CD4-positive, alpha-beta memory T cell (primary cell): ENCODE measurements at regions not wholly inside any gene's neighbourhood (a gene's known extent, or its start where the extent isn't known, plus 50 kb on each side); places are given as distances from the start of the nearest gene placed in this dataset.

ENCODE experiments used
- CTCF ChIA-PET: fragments of 350-600 bp; sonication (Branson Sonifier 250); formaldehyde crosslinking; loops from one replicate; lab custom pipeline; 2021; ENCODE audit warnings: inconsistent platforms; ENCODE audit not compliant: partially characterized antibody; lab: Charles Lee
- POLR2A ChIA-PET: fragments of 350-600 bp; sonication (Branson Sonifier 250); formaldehyde crosslinking; loops from one replicate; lab custom pipeline; 2021; ENCODE audit not compliant: partially characterized antibody; lab: Charles Lee
- DNase-seq, 5 donors: peaks; one replicate each; pipeline versions ENCODE4 v3.0.0 to v3.0.0-alpha.2; 2020 to 2022; ENCODE audit warnings: mixed read lengths in 1 of 5
- H3K27ac ChIP-seq: one replicate; pipeline ENCODE4 v1.7.0; 2013; ENCODE audit warnings: low read depth, low read length
- H3K27me3 ChIP-seq: 2 replicates; pipeline ENCODE4 v1.7.0; 2013; ENCODE audit warnings: mild to moderate bottlenecking, low read length, moderate library complexity; ENCODE audit not compliant: insufficient read depth
- H3K36me3 ChIP-seq: 2 replicates; pipeline ENCODE4 v1.7.0; 2013; ENCODE audit warnings: mild to moderate bottlenecking, low read length, moderate library complexity; ENCODE audit not compliant: insufficient read depth
- H3K4me1 ChIP-seq: 2 replicates; pipeline ENCODE4 v1.7.0; 2013; ENCODE audit warnings: mild to moderate bottlenecking, low read length, moderate library complexity; ENCODE audit not compliant: insufficient read depth
- H3K4me3 ChIP-seq, 2 donors: one replicate each; pipeline ENCODE4 v1.7.0; 2013; ENCODE audit warnings: low read length in 2 of 2, mild to moderate bottlenecking in 1 of 2
- H3K9me3 ChIP-seq, 2 donors: one replicate each; pipeline ENCODE4 v1.7.0; 2013; ENCODE audit warnings: low read length in 2 of 2, control low read depth in 1 of 2; ENCODE audit not compliant: control insufficient read depth in 1 of 2
- H3K27ac Mint-ChIP-seq, 7 donors: one replicate each; pipeline ENCODE4 v1.8.0; 2020 to 2021; ENCODE audit warnings: mixed read lengths in 7 of 7, mild to moderate bottlenecking in 6 of 7, inconsistent platforms in 3 of 7, moderate library complexity in 3 of 7
- H3K27me3 Mint-ChIP-seq, 2 donors: one replicate each; pipeline ENCODE4 v1.8.0; 2020 to 2021; ENCODE audit warnings: mixed read lengths in 2 of 2
- H3K36me3 Mint-ChIP-seq, 2 donors: one replicate each; pipeline ENCODE4 v1.8.0; 2020 to 2021; ENCODE audit warnings: mixed read lengths in 2 of 2, inconsistent platforms in 1 of 2, mild to moderate bottlenecking in 1 of 2
- H3K4me1 Mint-ChIP-seq, 4 donors: one replicate each; pipeline ENCODE4 v1.8.0; 2020 to 2021; ENCODE audit warnings: mixed read lengths in 4 of 4, mild to moderate bottlenecking in 1 of 4
- H3K4me3 Mint-ChIP-seq, 8 donors: one replicate each; pipeline ENCODE4 v1.8.0; 2020 to 2021; ENCODE audit warnings: mixed read lengths in 8 of 8, mild to moderate bottlenecking in 7 of 8, moderate library complexity in 6 of 8, inconsistent platforms in 3 of 8
- H3K9me3 Mint-ChIP-seq, 8 donors: one replicate each; pipeline ENCODE4 v1.8.0; 2020 to 2021; ENCODE audit warnings: mixed read lengths in 8 of 8, mild to moderate bottlenecking in 5 of 8, inconsistent platforms in 3 of 8, moderate library complexity in 1 of 8
- intact Hi-C: fragments of 100-400 bp; cut with micrococcal nuclease; formaldehyde crosslinking; loops from one replicate; pipeline ENCODE4 v1.15.1; 2023

DNA sequence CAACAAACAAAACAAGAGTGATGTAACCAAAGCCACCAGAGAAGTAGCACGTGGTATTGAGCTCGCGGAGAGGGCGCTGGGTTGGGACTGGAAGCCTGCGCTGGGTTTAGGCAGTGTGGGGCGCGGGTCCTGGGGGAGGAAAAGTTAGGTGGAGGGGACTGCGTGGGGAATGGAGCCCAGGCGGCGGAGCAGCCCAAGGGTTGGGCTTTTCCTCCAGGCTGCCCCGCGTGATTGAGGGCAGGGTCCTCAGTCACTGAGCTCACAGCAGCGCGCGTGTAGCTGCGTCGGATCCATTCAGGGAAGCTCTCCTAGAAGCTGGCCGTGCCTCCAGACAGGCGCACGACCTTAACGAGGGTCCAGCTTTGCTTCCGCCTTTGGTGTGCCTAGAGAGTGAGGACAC, 357.4 kb downstream of the GALR1 start:
- Mint-ChIP-seq H3K4me3 (no peak overlapping the region), H3K27me3 (peaks cover 0 to 3% of the 10 kb centered on the region in 2 donors), H3K4me1 (no peaks in the 10 kb centered on the region), H3K36me3 (no peaks in the 10 kb centered on the region), H3K27ac (no peak overlapping the region), H3K9me3 (peaks cover 0 to 2% (median 0%) of the 10 kb centered on the region in 8 donors)
- Histone ChIP-seq H3K4me3 (no peak overlapping the region), H3K27ac (no peak overlapping the region), H3K4me1 (no peaks in the 10 kb centered on the region), H3K9me3 (no peaks in the 10 kb centered on the region), H3K36me3 (no peaks in the 10 kb centered on the region), H3K27me3 (no peaks in the 10 kb centered on the region)
- no peak for DNase-seq
- ChIA-PET CTCF (no interaction called here), POLR2A (no interaction called here)
- intact Hi-C loops = no loop called here

DNA sequence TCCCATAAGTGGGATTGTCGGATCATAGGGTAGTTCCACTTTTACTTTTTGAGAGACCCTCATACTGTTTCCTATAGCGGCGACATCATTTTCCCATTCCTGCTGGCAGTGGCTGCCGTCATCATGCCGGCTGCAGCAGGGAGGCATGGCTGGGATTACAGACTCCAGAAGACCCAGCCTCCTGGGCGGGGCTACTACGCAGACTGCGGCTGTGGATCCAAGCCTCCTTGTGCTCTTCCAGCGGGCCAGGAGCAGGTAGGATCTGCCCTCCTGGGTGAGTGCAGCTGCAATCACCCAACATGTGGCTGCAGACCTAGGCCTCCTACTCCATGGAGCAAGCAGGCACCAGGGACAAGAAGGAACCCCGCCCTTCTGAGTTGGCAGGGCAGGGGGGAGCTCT, 359.2 kb downstream of the GALR1 start:
- H3K36me3 Mint-ChIP-seq = no peaks in the 10 kb centered on the region
- no peak overlapping the region for H3K4me3 Mint-ChIP-seq
- Histone ChIP-seq H3K4me3 (no peak overlapping the region), H3K4me1 (no peaks in the 10 kb centered on the region), H3K27me3 (no peaks in the 10 kb centered on the region), H3K36me3 (no peaks in the 10 kb centered on the region), H3K27ac (no peak overlapping the region), H3K9me3 (no peaks in the 10 kb centered on the region)
- ChIA-PET CTCF (no interaction called here), POLR2A (no interaction called here)
- intact Hi-C loops = no loop called here
- DNase-seq = no peak
- H3K9me3 Mint-ChIP-seq = peaks cover 0 to 2% (median 0%) of the 10 kb centered on the region in 8 donors
- peaks cover 1 to 3% of the 10 kb centered on the region in 2 donors for H3K27me3 Mint-ChIP-seq
- no peaks in the 10 kb centered on the region for H3K4me1 Mint-ChIP-seq
- no peak overlapping the region for H3K27ac Mint-ChIP-seq

DNA sequence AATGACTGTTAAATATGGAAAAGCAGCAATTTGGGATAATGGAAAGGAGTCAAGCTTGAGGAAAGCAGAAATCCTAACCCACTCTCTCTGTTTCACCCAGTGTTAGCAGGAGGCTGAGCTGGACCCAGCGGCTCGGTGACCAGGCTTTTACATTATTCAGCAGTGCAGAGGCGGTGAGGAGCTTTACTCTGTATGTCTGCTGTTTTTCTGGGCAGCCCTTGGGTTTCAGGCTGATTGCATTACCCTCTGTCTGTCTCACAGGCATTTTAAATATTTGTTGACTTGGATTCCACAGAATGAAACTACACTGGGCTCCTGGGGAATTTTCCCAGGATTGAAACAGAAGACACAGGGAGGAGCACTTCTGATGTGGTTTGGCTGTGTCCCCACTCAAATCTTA, 368.0 kb downstream of the GALR1 start:
- intact Hi-C loops = no loop called here
- no peak for DNase-seq
- no peaks in the 10 kb centered on the region for H3K27me3 ChIP-seq
- H3K27me3 Mint-ChIP-seq = peaks cover 0 to 6% of the 10 kb centered on the region in 2 donors
- ChIA-PET POLR2A (no interaction called here), CTCF (no interaction called here)
- H3K36me3 ChIP-seq = no peaks in the 10 kb centered on the region
- H3K27ac ChIP-seq = no peak overlapping the region
- no peak overlapping the region for H3K27ac Mint-ChIP-seq
- H3K4me3 ChIP-seq = no peak overlapping the region
- H3K4me3 Mint-ChIP-seq = no peak overlapping the region
- H3K9me3 Mint-ChIP-seq = peaks cover 0 to 3% (median 0%) of the 10 kb centered on the region in 8 donors
- H3K36me3 Mint-ChIP-seq = no peaks in the 10 kb centered on the region
- H3K9me3 ChIP-seq = no peaks in the 10 kb centered on the region
- peaks cover 10% of the 10 kb centered on the region for H3K4me1 ChIP-seq
- peaks cover 6 to 13% (median 9%) of the 10 kb centered on the region in 4 donors for H3K4me1 Mint-ChIP-seq

DNA sequence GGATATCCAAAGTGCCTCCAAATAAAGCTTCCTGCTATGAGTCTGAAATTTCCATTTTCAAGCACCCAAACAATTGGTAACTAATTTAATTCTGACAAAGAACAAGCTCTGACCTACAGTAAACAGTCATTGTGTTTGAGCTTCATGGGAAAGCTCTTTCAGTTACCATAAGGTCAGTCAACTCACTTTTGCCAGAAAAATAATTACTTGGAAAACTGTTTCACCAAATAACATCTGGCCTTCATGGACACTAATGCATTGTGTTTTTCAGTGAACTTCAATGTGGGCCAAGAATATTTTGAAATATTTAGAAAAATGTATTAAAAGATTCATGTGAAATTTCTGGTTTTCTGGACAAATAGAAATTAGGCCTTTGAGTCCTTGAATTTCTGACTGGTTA, 369.9 kb downstream of the GALR1 start:
- no peaks in the 10 kb centered on the region for H3K27me3 ChIP-seq
- H3K9me3 Mint-ChIP-seq = no peaks in the 10 kb centered on the region
- CTCF ChIA-PET = interaction anchor here (1.4 kb wide), 1 partner anchor 618 kb away, joined by 3 read pairs; no protein-coding TSS in a partner anchor

DNA sequence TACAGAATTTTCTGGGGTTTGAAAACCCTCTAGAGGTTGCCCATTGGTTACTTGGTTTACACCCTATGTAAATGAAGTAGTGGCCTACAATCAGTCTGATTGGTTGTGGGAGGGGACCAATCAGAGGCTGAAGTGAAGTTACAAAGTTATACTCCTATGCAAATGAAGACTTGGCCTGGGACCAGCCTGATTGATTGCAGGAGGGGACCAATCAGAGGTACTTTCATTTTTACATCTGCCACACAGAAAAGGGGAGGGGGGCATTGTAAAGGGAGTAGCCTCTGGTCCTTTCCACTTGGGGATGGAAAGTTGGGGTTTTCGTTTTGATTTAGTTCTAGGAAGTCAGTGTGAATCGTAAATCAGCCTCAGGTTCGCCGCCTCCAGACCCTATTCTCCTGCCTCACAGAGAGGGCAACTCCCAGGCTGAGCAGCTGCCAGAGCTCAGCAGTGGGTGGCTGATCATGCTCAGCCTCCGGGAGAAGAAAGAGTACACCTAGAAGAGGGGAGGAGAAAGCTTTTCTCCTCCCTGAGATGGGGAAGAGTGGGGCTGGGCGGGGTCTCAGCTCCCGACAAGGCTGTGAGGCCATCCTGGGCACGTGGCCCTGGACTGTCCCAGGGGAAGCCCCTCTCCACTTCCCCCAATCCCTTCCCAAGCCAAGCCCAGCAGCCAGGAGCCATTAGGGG, 372.5 kb downstream of the GALR1 start:
- H3K9me3 ChIP-seq = no peaks in the 10 kb centered on the region
- no peaks in the 10 kb centered on the region for H3K36me3 ChIP-seq
- peaks cover 10% of the 10 kb centered on the region for H3K4me1 ChIP-seq
- H3K27ac ChIP-seq = no peak overlapping the region
- ChIA-PET CTCF (no interaction called here), POLR2A (no interaction called here)
- H3K4me1 Mint-ChIP-seq = peaks cover 6 to 13% (median 10%) of the 10 kb centered on the region in 4 donors
- H3K27ac Mint-ChIP-seq = peak overlapping the region in 6 of 7 donors; percentile 42 to 85 (median 56)
- peaks cover 0 to 8% of the 10 kb centered on the region in 2 donors for H3K27me3 Mint-ChIP-seq
- no peaks in the 10 kb centered on the region for H3K36me3 Mint-ChIP-seq
- H3K4me3 Mint-ChIP-seq = peak overlapping the region; percentile 65 to 87 (median 80)
- no peaks in the 10 kb centered on the region for H3K9me3 Mint-ChIP-seq
- H3K4me3 ChIP-seq = no peak overlapping the region
- intact Hi-C loops = no loop called here
- H3K27me3 ChIP-seq = no peaks in the 10 kb centered on the region
- DNase-seq = peak; percentile 32 to 45 (median 34)

More for the DNA sequence above, 369.9 kb downstream of the GALR1 start:
- no peak overlapping the region for H3K27ac ChIP-seq
- no peaks in the 10 kb centered on the region for H3K36me3 ChIP-seq
- peaks cover 10% of the 10 kb centered on the region for H3K4me1 ChIP-seq
- POLR2A ChIA-PET = no interaction called here
- H3K4me3 ChIP-seq = no peak overlapping the region
- Mint-ChIP-seq H3K4me3 (no peak overlapping the region), H3K27me3 (peaks cover 0 to 3% of the 10 kb centered on the region in 2 donors), H3K27ac (no peak overlapping the region), H3K36me3 (no peaks in the 10 kb centered on the region), H3K4me1 (peaks cover 6 to 13% (median 10%) of the 10 kb centered on the region in 4 donors)
- DNase-seq = no peak
- intact Hi-C loops = no loop called here
- no peaks in the 10 kb centered on the region for H3K9me3 ChIP-seq

DNA sequence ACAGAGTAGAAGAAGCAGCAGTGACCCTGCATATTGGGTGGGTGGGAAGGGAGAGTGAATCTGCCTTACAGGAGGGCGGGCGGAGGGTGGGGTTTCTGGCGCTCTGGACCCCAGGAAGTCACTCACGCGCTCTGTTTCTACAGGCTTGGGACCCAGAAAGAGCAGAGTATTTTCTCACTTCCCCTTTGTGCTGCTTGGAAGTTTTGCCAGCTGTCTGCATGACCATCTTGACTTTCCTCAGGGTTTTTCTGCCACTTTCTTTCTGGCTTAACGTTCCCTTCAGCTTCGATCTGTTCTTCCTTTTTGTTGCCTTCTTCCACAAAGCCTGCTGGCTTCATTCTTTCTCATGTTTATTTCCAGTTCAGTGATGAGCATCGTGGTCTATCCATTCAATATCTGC, 383.1 kb downstream of the GALR1 start:
- Mint-ChIP-seq H3K9me3 (peaks cover 0 to 8% (median 0%) of the 10 kb centered on the region in 8 donors), H3K36me3 (no peaks in the 10 kb centered on the region), H3K27me3 (peaks cover 8 to 12% of the 10 kb centered on the region in 2 donors), H3K4me1 (no peaks in the 10 kb centered on the region), H3K4me3 (no peak overlapping the region), H3K27ac (no peak overlapping the region)
- POLR2A ChIA-PET = no interaction called here
- no peak overlapping the region for H3K4me3 ChIP-seq
- no peaks in the 10 kb centered on the region for H3K27me3 ChIP-seq
- no peaks in the 10 kb centered on the region for H3K9me3 ChIP-seq
- H3K4me1 ChIP-seq = no peaks in the 10 kb centered on the region
- no peak overlapping the region for H3K27ac ChIP-seq
- CTCF ChIA-PET = no interaction called here
- intact Hi-C loops = no loop called here
- no peaks in the 10 kb centered on the region for H3K36me3 ChIP-seq
- no peak for DNase-seq

DNA sequence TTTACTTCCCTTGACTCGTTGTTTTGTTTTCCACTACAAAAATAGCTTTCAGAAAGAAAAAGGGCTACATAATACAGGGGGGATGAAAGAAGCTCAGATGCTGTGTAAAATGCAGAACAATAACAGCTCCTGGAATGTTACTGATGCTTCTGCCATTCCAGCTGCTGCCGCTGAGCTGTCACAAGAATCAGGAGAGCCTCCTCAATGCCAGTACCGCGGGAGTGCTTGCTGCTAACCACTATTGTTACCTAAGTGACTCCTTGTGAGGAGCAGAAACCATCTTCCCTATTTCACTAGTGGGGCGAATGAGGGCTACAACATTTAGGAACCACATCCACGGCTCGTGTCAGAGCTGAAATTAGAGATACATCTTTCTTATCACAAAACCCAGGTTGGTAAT, 384.8 kb downstream of the GALR1 start:
- H3K4me3 ChIP-seq = no peak overlapping the region
- no peaks in the 10 kb centered on the region for H3K36me3 ChIP-seq
- POLR2A ChIA-PET = no interaction called here
- no peak for DNase-seq
- H3K4me3 Mint-ChIP-seq = no peak overlapping the region
- no peaks in the 10 kb centered on the region for H3K4me1 ChIP-seq
- H3K27ac ChIP-seq = no peak overlapping the region
- H3K36me3 Mint-ChIP-seq = no peaks in the 10 kb centered on the region
- CTCF ChIA-PET = no interaction called here
- intact Hi-C loops = no loop called here
- H3K9me3 ChIP-seq = no peaks in the 10 kb centered on the region
- peaks cover 15 to 16% of the 10 kb centered on the region in 2 donors for H3K27me3 Mint-ChIP-seq
- H3K27me3 ChIP-seq = no peaks in the 10 kb centered on the region
- peaks cover 0 to 6% (median 0%) of the 10 kb centered on the region in 8 donors for H3K9me3 Mint-ChIP-seq
- no peak overlapping the region for H3K27ac Mint-ChIP-seq
- no peaks in the 10 kb centered on the region for H3K4me1 Mint-ChIP-seq
